Fibroblast of the aortic adventitia (primary cell): ENCODE measurements at regions not wholly inside any gene's neighbourhood (a gene's known extent, or its start where the extent isn't known, plus 50 kb on each side); places are given as distances from the start of the nearest gene placed in this dataset.

Experiments used
- DNase-seq: peaks from one replicate; pipeline ENCODE4 v3.0.0-alpha.2; 2010; ENCODE audit warnings: low read depth
- H3K4me3 ChIP-seq: 2 replicates; pipeline ENCODE4 v1.5.1; 2011; ENCODE audit warnings: low read depth, mild to moderate bottlenecking, control low read depth, low read length, moderate library complexity
- TF ChIP-seq, protein P1 (sequence below): IDR thresholded peaks from 2 replicates; pipeline ENCODE4 v1.5.1; 2011; ENCODE audit warnings: mild to moderate bottlenecking, low read length, control low read depth, inconsistent platforms; ENCODE audit not compliant: insufficient read depth

DNA sequence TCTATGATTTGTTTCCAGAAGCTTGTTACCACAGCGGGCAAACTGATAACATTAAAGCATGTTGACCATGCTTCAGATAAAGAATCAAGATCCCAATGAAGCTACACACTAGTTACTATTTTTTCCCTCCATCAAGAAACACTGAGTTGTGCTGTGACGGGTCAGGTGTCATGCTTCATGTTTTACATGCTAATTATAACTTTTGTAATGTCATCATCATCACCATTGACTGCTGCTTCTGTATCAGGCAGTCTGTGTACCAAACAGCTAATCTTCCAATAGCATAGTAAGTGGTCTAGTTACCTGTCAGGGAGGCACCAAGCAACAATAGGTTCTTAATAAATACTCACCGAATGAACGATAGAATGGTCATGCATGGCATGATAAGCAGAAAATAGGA lies 388.1 kb downstream of the THBS2 start:
- no peak for DNase-seq
- TF ChIP-seq, protein P1, sequence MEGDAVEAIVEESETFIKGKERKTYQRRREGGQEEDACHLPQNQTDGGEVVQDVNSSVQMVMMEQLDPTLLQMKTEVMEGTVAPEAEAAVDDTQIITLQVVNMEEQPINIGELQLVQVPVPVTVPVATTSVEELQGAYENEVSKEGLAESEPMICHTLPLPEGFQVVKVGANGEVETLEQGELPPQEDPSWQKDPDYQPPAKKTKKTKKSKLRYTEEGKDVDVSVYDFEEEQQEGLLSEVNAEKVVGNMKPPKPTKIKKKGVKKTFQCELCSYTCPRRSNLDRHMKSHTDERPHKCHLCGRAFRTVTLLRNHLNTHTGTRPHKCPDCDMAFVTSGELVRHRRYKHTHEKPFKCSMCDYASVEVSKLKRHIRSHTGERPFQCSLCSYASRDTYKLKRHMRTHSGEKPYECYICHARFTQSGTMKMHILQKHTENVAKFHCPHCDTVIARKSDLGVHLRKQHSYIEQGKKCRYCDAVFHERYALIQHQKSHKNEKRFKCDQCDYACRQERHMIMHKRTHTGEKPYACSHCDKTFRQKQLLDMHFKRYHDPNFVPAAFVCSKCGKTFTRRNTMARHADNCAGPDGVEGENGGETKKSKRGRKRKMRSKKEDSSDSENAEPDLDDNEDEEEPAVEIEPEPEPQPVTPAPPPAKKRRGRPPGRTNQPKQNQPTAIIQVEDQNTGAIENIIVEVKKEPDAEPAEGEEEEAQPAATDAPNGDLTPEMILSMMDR = no peak
- H3K4me3 ChIP-seq = no peak overlapping the region

DNA sequence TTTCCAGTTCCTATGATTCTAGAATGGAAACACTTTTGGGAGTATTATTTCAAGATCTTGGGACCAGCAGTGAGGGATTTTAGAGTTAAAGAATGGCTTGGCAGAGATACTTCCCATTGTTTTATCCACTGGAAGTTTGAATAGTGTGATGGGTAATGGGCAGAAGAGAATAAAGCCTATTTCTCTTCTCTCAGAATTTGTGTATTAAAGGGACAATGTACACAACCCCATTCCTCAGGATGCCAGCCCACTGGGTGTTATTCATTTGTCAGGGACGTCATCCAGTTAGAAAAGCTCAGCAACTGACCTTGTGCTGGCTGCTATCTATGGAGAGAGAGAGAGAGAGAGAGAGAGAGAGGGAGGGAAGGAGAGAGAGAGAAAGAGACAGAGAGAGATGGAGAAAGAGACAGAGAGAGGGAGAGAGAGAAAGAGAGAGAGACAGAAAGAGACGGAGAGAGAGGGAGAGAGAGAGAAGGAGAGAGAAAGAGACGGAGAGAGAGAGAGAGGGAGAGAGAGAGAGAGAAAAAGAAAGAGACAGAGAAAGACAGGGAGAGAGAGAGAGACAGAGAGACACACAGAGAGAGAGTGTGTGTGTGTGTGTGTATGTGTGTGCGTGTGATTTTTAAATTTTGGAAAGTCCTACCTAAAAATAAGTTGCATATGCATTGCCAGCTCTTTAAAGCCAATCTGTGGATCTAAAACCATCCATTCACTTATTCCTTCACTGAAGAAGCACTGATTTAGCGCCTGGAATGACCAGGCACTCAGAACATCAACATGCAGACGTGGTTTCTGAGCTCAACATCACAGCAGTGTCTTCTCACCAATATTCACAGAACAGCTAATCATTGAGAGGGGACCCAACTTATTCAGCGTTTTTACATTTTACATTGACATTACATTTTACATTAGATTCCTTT lies 388.8 kb downstream of the THBS2 start:
- no peak overlapping the region for H3K4me3 ChIP-seq
- TF ChIP-seq, protein P1 = no peak
- DNase-seq = peak; percentile 37

DNA sequence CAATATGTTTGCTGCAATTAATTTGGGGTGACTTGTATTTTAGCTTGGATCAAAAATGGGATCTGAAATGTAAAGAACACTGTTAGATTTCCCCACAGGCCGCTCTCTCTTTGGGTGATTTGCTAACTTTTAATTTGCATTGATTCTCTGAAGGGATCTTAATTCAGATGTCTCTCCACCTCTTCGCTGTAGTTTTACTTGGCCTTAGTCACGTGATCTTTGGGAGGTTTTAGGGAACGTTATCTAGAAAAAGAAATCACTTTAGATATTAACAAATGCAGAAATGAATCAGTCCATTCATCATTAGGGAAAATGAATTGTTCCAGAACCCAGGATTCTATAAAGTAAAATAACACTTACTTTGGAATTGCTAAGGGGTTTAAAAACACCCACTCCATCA lies 390.2 kb downstream of the THBS2 start:
- H3K4me3 ChIP-seq = no peak overlapping the region
- TF ChIP-seq, protein P1 = no peak
- no peak for DNase-seq

DNA sequence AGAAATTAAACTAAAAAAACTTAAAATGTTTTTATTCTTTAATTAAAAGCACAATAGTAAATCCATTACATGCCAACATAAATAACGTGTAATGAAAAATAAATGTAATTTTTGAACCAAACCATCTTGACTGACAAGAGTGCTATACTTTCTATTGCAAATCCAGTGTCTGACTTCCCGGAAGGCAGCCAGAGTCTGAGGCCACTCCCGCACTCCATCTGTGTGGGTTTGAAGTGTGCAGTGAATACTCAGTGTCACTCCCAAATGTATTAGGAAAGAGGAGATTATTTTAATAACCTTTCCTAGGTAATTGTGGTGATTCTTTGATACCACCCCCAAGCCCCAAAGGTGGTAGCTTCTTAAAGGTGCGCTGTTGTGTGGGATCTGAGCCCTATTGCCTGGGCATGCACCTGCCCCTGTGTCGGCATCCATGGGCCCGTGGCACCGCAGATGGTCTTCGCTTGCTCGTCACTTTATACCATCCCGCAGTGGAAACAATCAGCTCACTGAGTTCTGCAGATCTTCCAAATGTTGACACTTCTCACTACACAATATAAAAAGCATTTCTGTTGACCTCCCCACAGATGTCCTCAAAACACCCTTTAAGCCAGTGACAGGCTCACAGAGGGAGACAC lies 391.2 kb downstream of the THBS2 start:
- H3K4me3 ChIP-seq = no peak overlapping the region
- TF ChIP-seq, protein P1 = no peak
- no peak for DNase-seq

DNA sequence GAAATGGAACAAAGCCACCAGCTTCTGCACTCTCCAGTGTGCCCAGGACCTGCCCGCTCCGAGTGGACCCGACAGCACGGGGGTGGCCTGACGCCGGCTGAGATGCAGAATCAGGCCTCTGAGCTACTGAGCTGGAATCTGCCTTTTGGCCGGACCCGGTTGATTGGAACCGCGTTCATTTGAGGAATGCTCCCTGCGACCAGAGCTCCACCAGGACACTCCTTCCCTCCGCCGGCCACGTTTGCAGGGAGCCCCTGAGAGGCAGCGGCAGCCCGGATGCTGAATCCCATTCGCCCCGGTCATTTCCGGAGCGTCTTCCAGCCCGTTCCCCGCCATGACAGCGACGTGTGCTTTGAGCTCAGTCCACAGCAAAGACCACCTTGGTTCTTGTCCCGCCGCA lies 392.7 kb downstream of the THBS2 start:
- TF ChIP-seq, protein P1 = no peak
- no peak overlapping the region for H3K4me3 ChIP-seq
- no peak for DNase-seq

DNA sequence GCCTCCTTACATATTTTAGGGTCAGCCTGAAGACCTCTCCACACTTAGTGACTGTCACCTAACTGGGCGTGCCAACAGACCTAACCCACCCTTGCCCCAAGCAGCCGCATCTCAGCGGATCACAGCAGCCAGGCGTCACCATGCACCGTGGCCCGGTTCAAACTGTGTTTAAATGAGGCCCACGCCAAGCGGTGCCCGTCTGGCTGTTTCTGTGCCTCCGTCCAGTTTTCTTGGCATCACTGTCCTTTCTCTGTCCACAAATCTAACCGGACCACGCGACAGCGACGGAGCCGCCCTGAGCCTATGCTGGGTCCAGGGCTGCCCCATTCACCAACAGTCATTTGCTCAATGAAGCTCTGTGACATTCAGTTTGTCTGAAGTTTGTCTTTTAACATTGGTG lies 393.3 kb downstream of the THBS2 start:
- DNase-seq = no peak
- TF ChIP-seq, protein P1 = no peak
- H3K4me3 ChIP-seq = no peak overlapping the region
